Esophagus squamous epithelium (tissue), 4 donors: ENCODE measurements at regions not wholly inside any gene's neighbourhood (a gene's known extent, or its start where the extent isn't known, plus 50 kb on each side); places are given as distances from the start of the nearest gene placed in this dataset.

Experiments used
- POLR2A ChIP-seq, 4 donors: fragments of 450-650 bp; IDR thresholded peaks; one replicate each; pipeline ENCODE4 v1.6.1; 2017; ENCODE audit warnings: antibody characterized with exemption in 4 of 4, mild to moderate bottlenecking in 4 of 4, moderate library complexity in 3 of 4
- TF ChIP-seq, protein P1 (sequence below), 6 experiments: fragments of 450-650 bp in 4 of 6; fragments of 200-600 bp in 2 of 6; sonication (generic) in 2 of 6; IDR thresholded peaks; one replicate each; pipeline ENCODE4 v1.5.1; 2016 to 2019; ENCODE audit warnings: antibody characterized with exemption in 6 of 6, mild to moderate bottlenecking in 4 of 6, moderate library complexity in 4 of 6

DNA sequence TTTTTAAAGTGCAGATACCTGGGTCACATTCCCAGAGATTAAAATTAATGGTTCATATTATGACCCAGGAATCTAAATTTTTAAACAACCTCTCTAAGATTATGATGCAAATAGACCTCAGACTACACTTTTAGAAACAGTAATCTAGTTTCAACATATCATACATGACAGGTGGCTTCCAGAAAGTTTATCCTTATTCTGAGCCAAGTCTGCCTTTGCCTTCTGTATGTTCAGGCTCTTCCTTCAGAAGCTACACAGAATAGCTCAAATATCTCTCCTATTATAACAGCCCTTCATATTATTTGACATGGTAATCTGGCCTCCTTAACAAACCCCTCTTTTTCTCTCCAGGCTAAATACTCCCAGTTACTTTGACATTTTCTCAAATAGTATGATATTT is 101.9 kb downstream of the FZD1 start:
- no peak for TF ChIP-seq POLR2A (IDR thresholded peaks at IDR 0.05)
- TF ChIP-seq, protein P1, sequence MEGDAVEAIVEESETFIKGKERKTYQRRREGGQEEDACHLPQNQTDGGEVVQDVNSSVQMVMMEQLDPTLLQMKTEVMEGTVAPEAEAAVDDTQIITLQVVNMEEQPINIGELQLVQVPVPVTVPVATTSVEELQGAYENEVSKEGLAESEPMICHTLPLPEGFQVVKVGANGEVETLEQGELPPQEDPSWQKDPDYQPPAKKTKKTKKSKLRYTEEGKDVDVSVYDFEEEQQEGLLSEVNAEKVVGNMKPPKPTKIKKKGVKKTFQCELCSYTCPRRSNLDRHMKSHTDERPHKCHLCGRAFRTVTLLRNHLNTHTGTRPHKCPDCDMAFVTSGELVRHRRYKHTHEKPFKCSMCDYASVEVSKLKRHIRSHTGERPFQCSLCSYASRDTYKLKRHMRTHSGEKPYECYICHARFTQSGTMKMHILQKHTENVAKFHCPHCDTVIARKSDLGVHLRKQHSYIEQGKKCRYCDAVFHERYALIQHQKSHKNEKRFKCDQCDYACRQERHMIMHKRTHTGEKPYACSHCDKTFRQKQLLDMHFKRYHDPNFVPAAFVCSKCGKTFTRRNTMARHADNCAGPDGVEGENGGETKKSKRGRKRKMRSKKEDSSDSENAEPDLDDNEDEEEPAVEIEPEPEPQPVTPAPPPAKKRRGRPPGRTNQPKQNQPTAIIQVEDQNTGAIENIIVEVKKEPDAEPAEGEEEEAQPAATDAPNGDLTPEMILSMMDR (IDR thresholded peaks at IDR 0.05): no peak
